ENCODE measurements at regions not wholly inside any gene's neighbourhood (a gene's known extent, or its start where the extent isn't known, plus 50 kb on each side); places are given as distances from the start of the nearest gene placed in this dataset.

DNA sequence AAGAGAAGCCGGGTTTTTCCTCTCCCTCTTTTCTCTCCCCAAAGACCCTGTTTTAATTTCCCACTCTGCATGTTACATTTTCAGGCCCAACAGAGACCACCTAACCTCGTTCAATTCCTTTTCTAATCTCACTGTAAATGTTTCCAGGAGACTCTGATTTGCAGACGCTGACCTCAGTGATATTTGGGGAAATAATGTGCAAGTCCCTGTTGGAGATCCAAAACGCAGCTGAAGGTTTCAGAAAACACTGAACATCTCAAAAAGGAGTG is 386.6 kb downstream of the NPIPA8 start (continued):
- TF ChIP-seq, protein P1, sequence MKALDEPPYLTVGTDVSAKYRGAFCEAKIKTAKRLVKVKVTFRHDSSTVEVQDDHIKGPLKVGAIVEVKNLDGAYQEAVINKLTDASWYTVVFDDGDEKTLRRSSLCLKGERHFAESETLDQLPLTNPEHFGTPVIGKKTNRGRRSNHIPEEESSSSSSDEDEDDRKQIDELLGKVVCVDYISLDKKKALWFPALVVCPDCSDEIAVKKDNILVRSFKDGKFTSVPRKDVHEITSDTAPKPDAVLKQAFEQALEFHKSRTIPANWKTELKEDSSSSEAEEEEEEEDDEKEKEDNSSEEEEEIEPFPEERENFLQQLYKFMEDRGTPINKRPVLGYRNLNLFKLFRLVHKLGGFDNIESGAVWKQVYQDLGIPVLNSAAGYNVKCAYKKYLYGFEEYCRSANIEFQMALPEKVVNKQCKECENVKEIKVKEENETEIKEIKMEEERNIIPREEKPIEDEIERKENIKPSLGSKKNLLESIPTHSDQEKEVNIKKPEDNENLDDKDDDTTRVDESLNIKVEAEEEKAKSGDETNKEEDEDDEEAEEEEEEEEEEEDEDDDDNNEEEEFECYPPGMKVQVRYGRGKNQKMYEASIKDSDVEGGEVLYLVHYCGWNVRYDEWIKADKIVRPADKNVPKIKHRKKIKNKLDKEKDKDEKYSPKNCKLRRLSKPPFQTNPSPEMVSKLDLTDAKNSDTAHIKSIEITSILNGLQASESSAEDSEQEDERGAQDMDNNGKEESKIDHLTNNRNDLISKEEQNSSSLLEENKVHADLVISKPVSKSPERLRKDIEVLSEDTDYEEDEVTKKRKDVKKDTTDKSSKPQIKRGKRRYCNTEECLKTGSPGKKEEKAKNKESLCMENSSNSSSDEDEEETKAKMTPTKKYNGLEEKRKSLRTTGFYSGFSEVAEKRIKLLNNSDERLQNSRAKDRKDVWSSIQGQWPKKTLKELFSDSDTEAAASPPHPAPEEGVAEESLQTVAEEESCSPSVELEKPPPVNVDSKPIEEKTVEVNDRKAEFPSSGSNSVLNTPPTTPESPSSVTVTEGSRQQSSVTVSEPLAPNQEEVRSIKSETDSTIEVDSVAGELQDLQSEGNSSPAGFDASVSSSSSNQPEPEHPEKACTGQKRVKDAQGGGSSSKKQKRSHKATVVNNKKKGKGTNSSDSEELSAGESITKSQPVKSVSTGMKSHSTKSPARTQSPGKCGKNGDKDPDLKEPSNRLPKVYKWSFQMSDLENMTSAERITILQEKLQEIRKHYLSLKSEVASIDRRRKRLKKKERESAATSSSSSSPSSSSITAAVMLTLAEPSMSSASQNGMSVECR (CRISPR knock-in tag; IDR thresholded peaks at IDR 0.05; ENCODE audit: borderline replicate concordance): no peak
- no peak for TF ChIP-seq FOXJ3 (CRISPR knock-in tag; IDR thresholded peaks at IDR 0.05; ENCODE audit: borderline replicate concordance)
- no peak for TF ChIP-seq RORB (CRISPR knock-in tag; IDR thresholded peaks at IDR 0.05)

DNA sequence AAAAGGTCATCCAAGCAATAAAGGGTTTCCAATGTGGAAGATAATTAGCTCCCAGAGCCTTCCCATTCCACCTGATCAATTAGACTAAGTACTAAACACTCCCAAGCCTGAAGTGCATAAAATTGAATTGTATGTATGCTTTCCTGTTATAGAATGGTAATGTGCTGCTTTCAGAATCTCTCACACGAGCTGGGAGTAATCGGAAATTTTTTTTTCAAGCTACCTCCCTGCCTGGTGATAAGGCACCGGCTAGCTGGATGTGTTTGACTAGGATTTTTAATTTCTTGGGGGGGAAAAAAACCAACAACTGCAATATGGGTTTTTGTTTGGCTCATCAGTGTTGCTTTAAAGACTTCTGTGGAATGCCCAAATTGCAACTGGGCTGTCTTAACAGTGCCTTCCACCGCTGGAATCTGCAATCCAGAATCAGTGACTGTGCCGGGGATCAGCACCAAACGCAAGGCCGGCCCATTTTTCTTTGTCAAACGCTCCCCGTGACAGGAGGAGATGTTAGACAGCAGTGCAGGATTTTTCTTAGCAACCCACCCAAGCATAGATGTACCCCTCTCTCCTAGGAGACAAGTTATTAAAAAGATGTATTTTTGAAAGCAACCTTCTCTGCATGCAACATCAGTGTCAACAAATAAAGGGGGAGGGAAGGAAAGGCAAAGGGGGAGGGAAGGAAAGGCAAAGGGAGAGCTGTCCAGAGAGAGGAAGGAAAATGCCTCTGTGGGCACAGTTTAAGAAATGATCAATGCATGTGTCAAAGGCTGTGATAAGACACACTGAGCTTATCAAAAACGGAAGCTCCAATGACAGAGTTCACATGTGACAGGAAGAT is 387.2 kb downstream of the NPIPA8 start:
- H3K36me3 Mint-ChIP-seq: no peaks in the 10 kb centered on the region
- no peak for DNase-seq (ENCODE audit: low spot score)
- ATAC-seq: no peak
- H3K27ac Mint-ChIP-seq: no peak overlapping the region
- ChIA-PET POLR2A (no interaction called here), CTCF (no interaction called here)
- H3K27me3 Mint-ChIP-seq (ENCODE audit: low read depth): no peaks in the 10 kb centered on the region
- H3K4me1 Mint-ChIP-seq: peaks cover 34% of the 10 kb centered on the region
- H3K9me3 Mint-ChIP-seq: no peaks in the 10 kb centered on the region
- TF ChIP-seq, protein P1 (CRISPR knock-in tag; IDR thresholded peaks at IDR 0.05; ENCODE audit: borderline replicate concordance): no peak
- TF ChIP-seq, protein P2, sequence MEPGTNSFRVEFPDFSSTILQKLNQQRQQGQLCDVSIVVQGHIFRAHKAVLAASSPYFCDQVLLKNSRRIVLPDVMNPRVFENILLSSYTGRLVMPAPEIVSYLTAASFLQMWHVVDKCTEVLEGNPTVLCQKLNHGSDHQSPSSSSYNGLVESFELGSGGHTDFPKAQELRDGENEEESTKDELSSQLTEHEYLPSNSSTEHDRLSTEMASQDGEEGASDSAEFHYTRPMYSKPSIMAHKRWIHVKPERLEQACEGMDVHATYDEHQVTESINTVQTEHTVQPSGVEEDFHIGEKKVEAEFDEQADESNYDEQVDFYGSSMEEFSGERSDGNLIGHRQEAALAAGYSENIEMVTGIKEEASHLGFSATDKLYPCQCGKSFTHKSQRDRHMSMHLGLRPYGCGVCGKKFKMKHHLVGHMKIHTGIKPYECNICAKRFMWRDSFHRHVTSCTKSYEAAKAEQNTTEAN (CRISPR knock-in tag; IDR thresholded peaks at IDR 0.05): no peak
- no peak for TF ChIP-seq PRRX2 (CRISPR knock-in tag; IDR thresholded peaks at IDR 0.05)
- TF ChIP-seq, protein P3, sequence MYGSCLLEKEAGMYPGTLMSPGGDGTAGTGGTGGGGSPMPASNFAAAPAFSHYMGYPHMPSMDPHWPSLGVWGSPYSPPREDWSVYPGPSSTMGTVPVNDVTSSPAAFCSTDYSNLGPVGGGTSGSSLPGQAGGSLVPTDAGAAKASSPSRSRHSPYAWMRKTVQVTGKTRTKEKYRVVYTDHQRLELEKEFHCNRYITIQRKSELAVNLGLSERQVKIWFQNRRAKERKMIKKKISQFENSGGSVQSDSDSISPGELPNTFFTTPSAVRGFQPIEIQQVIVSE (CRISPR knock-in tag; IDR thresholded peaks at IDR 0.05; ENCODE audit: borderline replicate concordance): no peak
- TF ChIP-seq GABPB1 (CRISPR knock-in tag; IDR thresholded peaks at IDR 0.05): no peak
- no peak for TF ChIP-seq TCF7 (CRISPR knock-in tag; IDR thresholded peaks at IDR 0.05; ENCODE audit: low read depth)
- no peak overlapping the region for H3K4me3 Mint-ChIP-seq

DNA sequence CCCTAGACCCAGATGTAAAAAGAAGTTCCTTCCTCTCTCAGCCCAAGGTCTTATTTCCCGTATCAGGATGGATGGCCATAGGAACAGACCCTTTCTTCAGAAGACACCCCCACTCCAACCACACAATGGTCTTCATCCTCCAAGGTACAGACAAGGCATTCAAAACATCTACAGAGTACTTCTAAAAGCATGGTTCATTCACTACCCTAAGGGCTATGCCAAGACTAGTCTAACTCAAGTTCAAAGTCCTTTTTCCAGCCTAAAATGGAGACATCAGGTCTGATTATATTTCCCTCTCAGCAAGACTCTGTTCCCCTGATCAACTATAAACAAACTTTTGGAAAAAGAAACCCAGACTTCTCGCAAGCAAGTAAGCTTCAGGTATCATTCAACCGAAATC is 388.9 kb downstream of the NPIPA8 start:
- ChIA-PET POLR2A (no interaction called here), CTCF (no interaction called here)
- Mint-ChIP-seq H3K27ac (no peak overlapping the region), H3K4me1 (peaks cover 36% of the 10 kb centered on the region), H3K4me3 (no peak overlapping the region), H3K36me3 (no peaks in the 10 kb centered on the region), H3K9me3 (peaks cover 7% of the 10 kb centered on the region; the same call in 1 of the 2 replicates), H3K27me3 (ENCODE audit: low read depth) (no peaks in the 10 kb centered on the region)
- ATAC-seq: no peak
- no peak for DNase-seq (ENCODE audit: low spot score)
- TF ChIP-seq, protein P4, sequence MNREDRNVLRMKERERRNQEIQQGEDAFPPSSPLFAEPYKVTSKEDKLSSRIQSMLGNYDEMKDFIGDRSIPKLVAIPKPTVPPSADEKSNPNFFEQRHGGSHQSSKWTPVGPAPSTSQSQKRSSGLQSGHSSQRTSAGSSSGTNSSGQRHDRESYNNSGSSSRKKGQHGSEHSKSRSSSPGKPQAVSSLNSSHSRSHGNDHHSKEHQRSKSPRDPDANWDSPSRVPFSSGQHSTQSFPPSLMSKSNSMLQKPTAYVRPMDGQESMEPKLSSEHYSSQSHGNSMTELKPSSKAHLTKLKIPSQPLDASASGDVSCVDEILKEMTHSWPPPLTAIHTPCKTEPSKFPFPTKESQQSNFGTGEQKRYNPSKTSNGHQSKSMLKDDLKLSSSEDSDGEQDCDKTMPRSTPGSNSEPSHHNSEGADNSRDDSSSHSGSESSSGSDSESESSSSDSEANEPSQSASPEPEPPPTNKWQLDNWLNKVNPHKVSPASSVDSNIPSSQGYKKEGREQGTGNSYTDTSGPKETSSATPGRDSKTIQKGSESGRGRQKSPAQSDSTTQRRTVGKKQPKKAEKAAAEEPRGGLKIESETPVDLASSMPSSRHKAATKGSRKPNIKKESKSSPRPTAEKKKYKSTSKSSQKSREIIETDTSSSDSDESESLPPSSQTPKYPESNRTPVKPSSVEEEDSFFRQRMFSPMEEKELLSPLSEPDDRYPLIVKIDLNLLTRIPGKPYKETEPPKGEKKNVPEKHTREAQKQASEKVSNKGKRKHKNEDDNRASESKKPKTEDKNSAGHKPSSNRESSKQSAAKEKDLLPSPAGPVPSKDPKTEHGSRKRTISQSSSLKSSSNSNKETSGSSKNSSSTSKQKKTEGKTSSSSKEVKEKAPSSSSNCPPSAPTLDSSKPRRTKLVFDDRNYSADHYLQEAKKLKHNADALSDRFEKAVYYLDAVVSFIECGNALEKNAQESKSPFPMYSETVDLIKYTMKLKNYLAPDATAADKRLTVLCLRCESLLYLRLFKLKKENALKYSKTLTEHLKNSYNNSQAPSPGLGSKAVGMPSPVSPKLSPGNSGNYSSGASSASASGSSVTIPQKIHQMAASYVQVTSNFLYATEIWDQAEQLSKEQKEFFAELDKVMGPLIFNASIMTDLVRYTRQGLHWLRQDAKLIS (CRISPR knock-in tag; IDR thresholded peaks at IDR 0.05; ENCODE audit: borderline replicate concordance): no peak
- TF ChIP-seq, protein P5, sequence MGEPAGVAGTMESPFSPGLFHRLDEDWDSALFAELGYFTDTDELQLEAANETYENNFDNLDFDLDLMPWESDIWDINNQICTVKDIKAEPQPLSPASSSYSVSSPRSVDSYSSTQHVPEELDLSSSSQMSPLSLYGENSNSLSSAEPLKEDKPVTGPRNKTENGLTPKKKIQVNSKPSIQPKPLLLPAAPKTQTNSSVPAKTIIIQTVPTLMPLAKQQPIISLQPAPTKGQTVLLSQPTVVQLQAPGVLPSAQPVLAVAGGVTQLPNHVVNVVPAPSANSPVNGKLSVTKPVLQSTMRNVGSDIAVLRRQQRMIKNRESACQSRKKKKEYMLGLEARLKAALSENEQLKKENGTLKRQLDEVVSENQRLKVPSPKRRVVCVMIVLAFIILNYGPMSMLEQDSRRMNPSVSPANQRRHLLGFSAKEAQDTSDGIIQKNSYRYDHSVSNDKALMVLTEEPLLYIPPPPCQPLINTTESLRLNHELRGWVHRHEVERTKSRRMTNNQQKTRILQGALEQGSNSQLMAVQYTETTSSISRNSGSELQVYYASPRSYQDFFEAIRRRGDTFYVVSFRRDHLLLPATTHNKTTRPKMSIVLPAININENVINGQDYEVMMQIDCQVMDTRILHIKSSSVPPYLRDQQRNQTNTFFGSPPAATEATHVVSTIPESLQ (CRISPR knock-in tag; IDR thresholded peaks at IDR 0.05): no peak
- TF ChIP-seq ZNF138 (CRISPR knock-in tag; conservative IDR thresholded peaks at IDR 0.05) (no peak), NR2C2 (CRISPR knock-in tag; IDR thresholded peaks at IDR 0.05) (no peak), NFYB (CRISPR knock-in tag; conservative IDR thresholded peaks at IDR 0.05; ENCODE audit: low read depth) (no peak)
- TF ChIP-seq, protein P6, sequence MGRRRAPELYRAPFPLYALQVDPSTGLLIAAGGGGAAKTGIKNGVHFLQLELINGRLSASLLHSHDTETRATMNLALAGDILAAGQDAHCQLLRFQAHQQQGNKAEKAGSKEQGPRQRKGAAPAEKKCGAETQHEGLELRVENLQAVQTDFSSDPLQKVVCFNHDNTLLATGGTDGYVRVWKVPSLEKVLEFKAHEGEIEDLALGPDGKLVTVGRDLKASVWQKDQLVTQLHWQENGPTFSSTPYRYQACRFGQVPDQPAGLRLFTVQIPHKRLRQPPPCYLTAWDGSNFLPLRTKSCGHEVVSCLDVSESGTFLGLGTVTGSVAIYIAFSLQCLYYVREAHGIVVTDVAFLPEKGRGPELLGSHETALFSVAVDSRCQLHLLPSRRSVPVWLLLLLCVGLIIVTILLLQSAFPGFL (CRISPR knock-in tag; IDR thresholded peaks at IDR 0.05; ENCODE audit: borderline replicate concordance): no peak

All from WTC11 (cell line).